ENCODE measurements at regions not wholly inside any gene's neighbourhood (a gene's known extent, or its start where the extent isn't known, plus 50 kb on each side); places are given as distances from the start of the nearest gene placed in this dataset.

- DNase-seq = no peak
These were observed 72.8 kb upstream of the CNR1 start for GRCh38 chr6:88238901-88239300.

- DNase-seq = no peak
These were observed 71.9 kb upstream of the CNR1 start for GRCh38 chr6:88238065-88238464.

GRCh38 chr6:88236612-88237360 is 70.6 kb upstream of the CNR1 start:
- DNase-seq = no peak

GRCh38 chr6:88232753-88233152 is 66.6 kb upstream of the CNR1 start:
- DNase-seq = no peak

GRCh38 chr6:88223298-88223697 is 57.2 kb upstream of the CNR1 start:
- DNase-seq = no peak

- peak; percentile 4 for DNase-seq
These were observed 54.3 kb upstream of the CNR1 start for GRCh38 chr6:88220493-88220892.

GRCh38 chr6:88216182-88216581 is 50.0 kb upstream of the CNR1 start:
- DNase-seq = no peak
